ENCODE measurements at regions not wholly inside any gene's neighbourhood (a gene's known extent, or its start where the extent isn't known, plus 50 kb on each side); places are given as distances from the start of the nearest gene placed in this dataset.

DNA sequence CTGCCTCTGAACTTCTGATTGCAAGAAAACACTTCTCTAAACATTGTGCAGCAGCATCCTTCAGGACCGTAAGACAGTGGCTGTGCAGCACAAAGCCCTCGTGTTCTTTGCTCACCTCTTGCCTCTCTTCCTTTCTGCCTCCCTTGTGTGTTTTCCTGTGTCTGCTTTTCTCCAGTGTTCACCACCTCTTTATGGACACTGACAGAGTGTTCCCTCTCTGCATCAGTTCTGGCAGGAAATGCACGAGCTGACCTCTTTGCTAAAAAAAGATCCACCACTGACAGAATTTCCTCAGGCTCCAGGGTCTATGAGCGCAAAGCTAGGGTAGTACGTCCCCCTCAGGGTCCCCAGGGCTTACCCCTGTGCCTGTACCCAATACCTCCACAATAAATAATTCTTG is 74.3 kb downstream of the C5orf15 start:
- no peak overlapping the region for H3K4me3 ChIP-seq (ENCODE audit: low read length)
- ATAC-seq (no peak), DNase-seq (no peak)
- intact Hi-C loops (cut with micrococcal nuclease), result no loop called here
- no TSS peak for BruUV-seq (replicated peaks)
- no peaks in the 10 kb centered on the region for H3F3A ChIP-seq (ENCODE audit: low read length, unreplicated experiment)
- H3K9me2 ChIP-seq (replicated peaks; ENCODE audit: low read length), result no peaks in the 10 kb centered on the region
- no peaks in the 10 kb centered on the region for H4K20me1 ChIP-seq (ENCODE audit: low read length)
- no peak overlapping the region for H3K9ac ChIP-seq (ENCODE audit: low read length)
- H3K4me2 ChIP-seq (ENCODE audit: low read length), result no peak overlapping the region
- H3K27me3 ChIP-seq (ENCODE audit: low read length), result no peaks in the 10 kb centered on the region
- ChIA-PET CTCF (no interaction called here), POLR2A (ENCODE audit: unreplicated experiment) (no interaction called here)
- no peak for TF ChIP-seq EZH2 (IDR thresholded peaks at IDR 0.05; ENCODE audit: low read length, unreplicated experiment)
- no peak for TF ChIP-seq EZH2phosphoT487 (IDR thresholded peaks at IDR 0.05; ENCODE audit: borderline replicate concordance, low read length)
- TF ChIP-seq, protein P1, sequence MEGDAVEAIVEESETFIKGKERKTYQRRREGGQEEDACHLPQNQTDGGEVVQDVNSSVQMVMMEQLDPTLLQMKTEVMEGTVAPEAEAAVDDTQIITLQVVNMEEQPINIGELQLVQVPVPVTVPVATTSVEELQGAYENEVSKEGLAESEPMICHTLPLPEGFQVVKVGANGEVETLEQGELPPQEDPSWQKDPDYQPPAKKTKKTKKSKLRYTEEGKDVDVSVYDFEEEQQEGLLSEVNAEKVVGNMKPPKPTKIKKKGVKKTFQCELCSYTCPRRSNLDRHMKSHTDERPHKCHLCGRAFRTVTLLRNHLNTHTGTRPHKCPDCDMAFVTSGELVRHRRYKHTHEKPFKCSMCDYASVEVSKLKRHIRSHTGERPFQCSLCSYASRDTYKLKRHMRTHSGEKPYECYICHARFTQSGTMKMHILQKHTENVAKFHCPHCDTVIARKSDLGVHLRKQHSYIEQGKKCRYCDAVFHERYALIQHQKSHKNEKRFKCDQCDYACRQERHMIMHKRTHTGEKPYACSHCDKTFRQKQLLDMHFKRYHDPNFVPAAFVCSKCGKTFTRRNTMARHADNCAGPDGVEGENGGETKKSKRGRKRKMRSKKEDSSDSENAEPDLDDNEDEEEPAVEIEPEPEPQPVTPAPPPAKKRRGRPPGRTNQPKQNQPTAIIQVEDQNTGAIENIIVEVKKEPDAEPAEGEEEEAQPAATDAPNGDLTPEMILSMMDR (conservative IDR thresholded peaks at IDR 0.05; ENCODE audit: low read depth, low read length), result no peak
- H3K79me2 ChIP-seq (ENCODE audit: low read length), result no peaks in the 10 kb centered on the region
- H3K4me1 ChIP-seq (ENCODE audit: insufficient read depth, low read length), result peaks cover 6% of the 10 kb centered on the region; the same call in 1 of the 2 replicates
- no peaks in the 10 kb centered on the region for H3K36me3 ChIP-seq (ENCODE audit: low read depth, low read length)
- H3K27ac ChIP-seq (ENCODE audit: low read length), result no peak overlapping the region
- H3K9me3 ChIP-seq (ENCODE audit: low read length), result no peaks in the 10 kb centered on the region
- no peak overlapping the region for H2AFZ ChIP-seq (ENCODE audit: low read length)

GRCh38 chr5:133892774-133893173 is 75.7 kb downstream of the C5orf15 start:
- TF ChIP-seq, protein P1 (conservative IDR thresholded peaks at IDR 0.05; ENCODE audit: low read depth, low read length), result no peak
- TF ChIP-seq EZH2phosphoT487 (IDR thresholded peaks at IDR 0.05; ENCODE audit: borderline replicate concordance, low read length) (no peak), EZH2 (IDR thresholded peaks at IDR 0.05; ENCODE audit: low read length, unreplicated experiment) (no peak)
- Histone ChIP-seq H3K27ac (ENCODE audit: low read length) (no peak overlapping the region), H3K9me2 (replicated peaks; ENCODE audit: low read length) (no peaks in the 10 kb centered on the region), H3K4me3 (ENCODE audit: low read length) (no peak overlapping the region), H3K79me2 (ENCODE audit: low read length) (no peaks in the 10 kb centered on the region), H3K27me3 (ENCODE audit: low read length) (no peaks in the 10 kb centered on the region), H3K4me1 (ENCODE audit: insufficient read depth, low read length) (peaks cover 6% of the 10 kb centered on the region; the same call in 1 of the 2 replicates), H3F3A (ENCODE audit: low read length, unreplicated experiment) (no peaks in the 10 kb centered on the region), H3K9ac (ENCODE audit: low read length) (no peak overlapping the region), H2AFZ (ENCODE audit: low read length) (no peak overlapping the region), H3K36me3 (ENCODE audit: low read depth, low read length) (no peaks in the 10 kb centered on the region), H3K9me3 (ENCODE audit: low read length) (no peaks in the 10 kb centered on the region), H4K20me1 (ENCODE audit: low read length) (no peaks in the 10 kb centered on the region), H3K4me2 (ENCODE audit: low read length) (no peak overlapping the region)
- intact Hi-C loops (cut with micrococcal nuclease), result no loop called here
- no TSS peak for BruUV-seq (replicated peaks)
- CTCF ChIA-PET, result no interaction called here
- POLR2A ChIA-PET (ENCODE audit: unreplicated experiment), result interaction anchor here (0.5 kb wide), 1 partner anchor 366 kb away, joined by 3 read pairs; no protein-coding TSS in a partner anchor
- DNase-seq (no peak), ATAC-seq (no peak)

DNA sequence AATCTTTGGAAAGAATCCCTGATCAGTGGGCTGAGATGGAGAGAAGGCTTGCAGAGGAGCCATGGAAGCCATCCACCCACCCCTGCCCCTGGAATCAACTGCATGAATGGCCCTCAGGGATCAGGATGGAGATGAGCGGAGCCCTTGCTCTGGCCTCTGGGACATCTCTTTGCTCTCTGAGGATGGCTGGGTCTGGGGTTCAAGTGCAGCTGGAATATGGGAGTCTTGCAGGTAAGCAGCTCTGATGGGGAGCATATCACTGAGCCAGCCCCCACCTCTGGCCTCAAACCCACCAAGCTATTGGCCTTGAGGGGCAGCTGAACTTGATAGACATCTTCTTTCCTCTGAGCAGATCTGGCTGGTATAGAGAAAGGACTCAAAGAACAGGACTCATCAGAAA is 76.1 kb downstream of the C5orf15 start:
- intact Hi-C loops (cut with micrococcal nuclease), result no loop called here
- ChIA-PET CTCF (no interaction called here), POLR2A (ENCODE audit: unreplicated experiment) (interaction anchor here (0.5 kb wide), 1 partner anchor 366 kb away, joined by 3 read pairs; no protein-coding TSS in a partner anchor)
- Histone ChIP-seq H3F3A (ENCODE audit: low read length, unreplicated experiment) (no peaks in the 10 kb centered on the region), H3K27me3 (ENCODE audit: low read length) (no peaks in the 10 kb centered on the region), H3K9ac (ENCODE audit: low read length) (no peak overlapping the region), H2AFZ (ENCODE audit: low read length) (no peak overlapping the region), H3K27ac (ENCODE audit: low read length) (no peak overlapping the region), H3K4me3 (ENCODE audit: low read length) (no peak overlapping the region), H3K9me3 (ENCODE audit: low read length) (no peaks in the 10 kb centered on the region), H4K20me1 (ENCODE audit: low read length) (no peaks in the 10 kb centered on the region), H3K4me2 (ENCODE audit: low read length) (no peak overlapping the region), H3K9me2 (replicated peaks; ENCODE audit: low read length) (no peaks in the 10 kb centered on the region), H3K36me3 (ENCODE audit: low read depth, low read length) (no peaks in the 10 kb centered on the region), H3K4me1 (ENCODE audit: insufficient read depth, low read length) (peaks cover 6% of the 10 kb centered on the region; the same call in 1 of the 2 replicates), H3K79me2 (ENCODE audit: low read length) (no peaks in the 10 kb centered on the region)
- no peak for ATAC-seq
- no peak for TF ChIP-seq EZH2 (IDR thresholded peaks at IDR 0.05; ENCODE audit: low read length, unreplicated experiment)
- TF ChIP-seq EZH2phosphoT487 (IDR thresholded peaks at IDR 0.05; ENCODE audit: borderline replicate concordance, low read length), result no peak
- TF ChIP-seq, protein P1 (conservative IDR thresholded peaks at IDR 0.05; ENCODE audit: low read depth, low read length), result no peak
- no peak for DNase-seq
- BruUV-seq (replicated peaks), result no TSS peak

All from PC-3 (cell line).